HG03432 (cell line): ENCODE measurements at regions not wholly inside any gene's neighbourhood (a gene's known extent, or its start where the extent isn't known, plus 50 kb on each side); places are given as distances from the start of the nearest gene placed in this dataset.
"Not testable (repeated sequence)": the region's sequence is repeated elsewhere in the genome, so short reads cannot be mapped to it uniquely, and the experiment has no call there.

Source experiments
- ATAC-seq: cut with Tn5 transposase; IDR thresholded peaks from one replicate; pipeline ENCODE4 v1.9.1; 2021; ENCODE audit warnings: mild to moderate bottlenecking, moderate library complexity; ENCODE audit not compliant: unreplicated experiment

GRCh38 chr12:131192951-131193350 is 239.2 kb downstream of the ADGRD1 start:
- no peak for ATAC-seq

- no peak for ATAC-seq
Observed at GRCh38 chr12:131194166-131194565, 240.5 kb downstream of the ADGRD1 start.

GRCh38 chr12:131195796-131196195 is 242.1 kb downstream of the ADGRD1 start:
- no peak for ATAC-seq

DNA sequence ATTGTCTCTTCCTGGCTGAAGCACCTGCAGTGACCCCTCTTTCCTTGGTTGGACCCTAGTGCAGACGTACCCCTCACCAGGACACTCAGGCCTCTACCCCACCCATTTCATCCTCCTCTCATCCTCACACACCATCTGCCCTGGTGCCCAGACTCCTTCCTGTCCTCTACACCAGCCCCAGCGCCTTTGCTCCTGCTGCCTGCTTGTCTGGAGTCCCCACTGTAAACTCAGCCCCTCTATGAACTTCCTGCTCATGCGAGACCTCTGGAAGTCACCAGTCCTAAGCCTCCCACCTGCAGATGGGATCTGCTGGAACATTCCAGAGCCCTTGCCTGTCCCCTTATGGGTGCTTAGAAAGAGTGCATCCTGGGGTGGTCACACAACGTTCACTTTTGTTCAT is 242.5 kb downstream of the ADGRD1 start:
- ATAC-seq = no peak

- no peak for ATAC-seq
Observed at GRCh38 chr12:131197490-131197889, 243.8 kb downstream of the ADGRD1 start.

- no peak for ATAC-seq
Observed at GRCh38 chr12:131199221-131199620, 245.5 kb downstream of the ADGRD1 start.

DNA sequence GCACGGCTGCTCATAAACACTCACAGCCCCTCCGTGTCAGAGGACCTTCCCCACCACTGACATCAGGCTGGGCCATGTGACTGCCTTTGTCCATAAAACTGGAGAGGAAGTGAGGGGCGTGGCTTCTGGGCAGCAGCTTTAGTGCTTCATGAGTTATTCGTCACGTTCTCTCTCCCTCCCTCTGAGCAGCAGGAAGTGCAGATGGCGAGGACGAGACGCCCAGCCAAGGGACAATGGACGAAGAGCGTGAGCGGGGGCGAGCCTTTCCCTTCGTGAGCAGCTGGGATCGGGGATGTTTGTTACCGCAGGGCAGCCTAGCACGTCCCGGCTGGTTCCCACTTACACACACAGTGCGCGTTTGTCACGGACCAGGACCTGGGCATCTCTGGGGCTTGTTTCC is 248.2 kb downstream of the ADGRD1 start:
- ATAC-seq = not testable (repeated sequence)

GRCh38 chr12:131202592-131203378 is 249.1 kb downstream of the ADGRD1 start:
- no peak for ATAC-seq

DNA sequence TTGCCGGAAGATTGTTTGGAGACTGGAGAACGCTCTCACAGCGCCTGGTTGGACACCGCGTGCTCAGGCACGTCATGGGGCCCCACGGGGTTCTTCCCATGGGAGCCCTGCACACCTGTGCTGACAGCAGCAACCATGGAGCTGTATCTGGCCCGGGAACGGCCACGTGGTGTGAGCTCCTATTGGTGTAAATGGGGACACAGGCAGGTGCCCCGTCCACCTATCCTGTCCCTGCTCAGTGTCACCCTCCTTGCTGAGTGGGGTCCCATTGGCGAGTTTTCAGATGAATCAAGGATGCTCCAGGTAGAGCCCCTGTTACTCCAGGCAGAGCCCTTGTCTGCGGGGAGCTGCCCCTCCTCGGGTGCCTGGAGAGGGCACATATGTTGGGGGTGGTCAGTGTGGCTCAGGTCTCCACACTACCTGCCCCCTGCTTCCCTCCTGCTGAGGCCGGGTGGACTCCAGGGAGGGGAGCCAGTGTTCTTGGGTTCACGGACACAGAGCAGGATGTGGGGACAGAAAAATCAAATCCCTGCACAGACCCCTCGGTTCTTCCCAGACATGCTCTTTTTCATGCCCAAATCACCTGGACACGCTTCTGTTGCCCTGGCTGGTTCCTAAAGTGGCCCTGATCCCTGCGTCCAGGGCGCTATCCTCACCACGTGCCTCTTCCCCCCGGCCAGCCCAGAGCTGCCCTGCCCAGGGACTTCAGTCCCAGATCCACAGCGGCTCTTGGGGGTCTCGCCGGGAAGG is 250.1 kb downstream of the ADGRD1 start:
- no peak for ATAC-seq

GRCh38 chr12:131204416-131205274 is 250.9 kb downstream of the ADGRD1 start:
- no peak for ATAC-seq

GRCh38 chr12:131205275-131205933 is 251.7 kb downstream of the ADGRD1 start:
- ATAC-seq = not testable (repeated sequence)

DNA sequence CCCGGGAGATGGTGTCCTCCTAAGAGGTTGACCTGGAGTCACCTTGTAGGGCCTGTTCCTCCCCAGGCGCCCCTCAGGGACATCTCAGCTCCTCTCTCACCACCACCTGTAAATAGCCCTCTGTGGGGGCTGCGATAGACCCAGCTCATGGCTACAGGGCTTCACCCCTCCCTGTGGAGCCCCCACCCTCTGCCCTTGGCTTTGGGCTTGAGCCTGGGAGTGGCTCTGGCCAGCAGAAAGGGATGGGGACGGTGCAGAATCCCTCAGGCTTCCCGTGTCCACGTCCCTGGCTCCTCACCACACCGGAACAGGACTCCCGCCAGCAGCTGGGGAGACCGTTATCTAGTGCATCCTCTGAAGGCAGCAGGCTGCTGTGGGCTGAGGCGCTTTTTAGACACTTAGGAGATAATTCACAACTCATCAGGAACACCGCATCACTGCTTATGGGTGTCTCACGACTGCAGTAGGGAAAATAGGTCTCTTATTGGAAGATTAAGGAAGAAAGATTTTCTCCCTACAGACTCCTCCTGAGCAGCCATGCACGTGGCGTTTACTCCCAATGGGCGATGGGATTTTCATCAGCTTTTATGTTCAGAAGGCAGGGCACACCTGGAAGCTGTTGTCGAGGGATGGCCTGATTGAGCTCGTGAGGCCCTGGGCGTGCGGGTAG is 253.1 kb downstream of the ADGRD1 start:
- ATAC-seq = not testable (repeated sequence)

- not testable (repeated sequence) for ATAC-seq
Observed at GRCh38 chr12:131207300-131207660, 253.6 kb downstream of the ADGRD1 start.

DNA sequence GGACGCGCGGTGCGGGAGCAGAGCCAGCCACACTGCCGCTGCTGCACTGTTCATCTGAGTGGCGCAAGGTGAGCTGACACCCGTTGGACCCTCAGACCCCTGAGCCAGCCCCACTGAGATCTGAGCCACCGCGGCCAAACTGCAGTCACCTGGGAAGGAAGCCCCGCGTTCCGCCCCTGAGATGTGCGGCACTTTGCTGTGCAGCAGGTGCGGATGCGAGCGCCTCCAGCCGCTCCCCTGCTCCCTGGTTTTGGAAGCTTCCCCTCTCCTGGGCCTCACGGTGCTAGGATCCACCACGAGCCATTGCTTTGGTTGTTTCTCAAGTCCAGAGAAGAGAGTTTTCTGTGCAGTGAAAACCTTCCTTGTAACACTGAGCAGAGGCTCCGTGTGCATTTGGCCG is 254.1 kb downstream of the ADGRD1 start:
- not testable (repeated sequence) for ATAC-seq

GRCh38 chr12:131208425-131208824 is 254.7 kb downstream of the ADGRD1 start:
- ATAC-seq = no peak

- ATAC-seq = no peak
Observed at GRCh38 chr12:131209082-131210070, 255.7 kb downstream of the ADGRD1 start.

GRCh38 chr12:131210506-131211339 is 257.0 kb downstream of the ADGRD1 start:
- ATAC-seq = no peak

GRCh38 chr12:131211340-131211938 is 257.7 kb downstream of the ADGRD1 start:
- no peak for ATAC-seq
